ENCODE measurements at regions not wholly inside any gene's neighbourhood (a gene's known extent, or its start where the extent isn't known, plus 50 kb on each side); places are given as distances from the start of the nearest gene placed in this dataset.

GRCh38 chr4:85152480-85152879 lies 186.0 kb upstream of the WDFY3 start:
- TF ChIP-seq POLR2A (IDR thresholded peaks at IDR 0.05) (no peak), EP300 (IDR thresholded peaks at IDR 0.05) (no peak), CTCF (IDR thresholded peaks at IDR 0.05) (no peak)
